ENCODE measurements at regions not wholly inside any gene's neighbourhood (a gene's known extent, or its start where the extent isn't known, plus 50 kb on each side); places are given as distances from the start of the nearest gene placed in this dataset.

DNA sequence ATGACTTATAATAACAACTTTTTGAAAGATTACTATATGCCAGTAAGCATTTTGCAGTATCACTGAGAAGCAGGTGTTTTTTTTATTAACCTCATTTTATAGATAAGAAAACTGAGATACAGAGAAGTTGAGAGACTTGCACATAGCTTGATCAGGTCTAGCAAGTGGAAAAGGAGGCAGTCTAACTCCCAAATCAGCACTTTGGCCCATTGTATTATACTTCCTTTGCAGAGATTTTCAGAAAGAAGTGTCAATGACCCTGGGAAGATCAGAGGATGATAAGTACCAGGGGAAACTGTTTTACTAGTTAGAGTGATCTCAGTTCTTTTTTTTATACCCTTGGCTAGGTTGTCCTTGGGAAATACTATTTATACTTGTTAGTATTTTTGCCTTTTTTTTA, 358.7 kb downstream of the SQOR start:
- H3K4me3 ChIP-seq (ENCODE audit: low read depth, low read length) = no peak overlapping the region
- DNase-seq (ENCODE audit: low read depth) = no peak
- no peak for TF ChIP-seq POLR2A (IDR thresholded peaks at IDR 0.05; ENCODE audit: extremely low read depth, insufficient read length)
- TF ChIP-seq, protein P1, sequence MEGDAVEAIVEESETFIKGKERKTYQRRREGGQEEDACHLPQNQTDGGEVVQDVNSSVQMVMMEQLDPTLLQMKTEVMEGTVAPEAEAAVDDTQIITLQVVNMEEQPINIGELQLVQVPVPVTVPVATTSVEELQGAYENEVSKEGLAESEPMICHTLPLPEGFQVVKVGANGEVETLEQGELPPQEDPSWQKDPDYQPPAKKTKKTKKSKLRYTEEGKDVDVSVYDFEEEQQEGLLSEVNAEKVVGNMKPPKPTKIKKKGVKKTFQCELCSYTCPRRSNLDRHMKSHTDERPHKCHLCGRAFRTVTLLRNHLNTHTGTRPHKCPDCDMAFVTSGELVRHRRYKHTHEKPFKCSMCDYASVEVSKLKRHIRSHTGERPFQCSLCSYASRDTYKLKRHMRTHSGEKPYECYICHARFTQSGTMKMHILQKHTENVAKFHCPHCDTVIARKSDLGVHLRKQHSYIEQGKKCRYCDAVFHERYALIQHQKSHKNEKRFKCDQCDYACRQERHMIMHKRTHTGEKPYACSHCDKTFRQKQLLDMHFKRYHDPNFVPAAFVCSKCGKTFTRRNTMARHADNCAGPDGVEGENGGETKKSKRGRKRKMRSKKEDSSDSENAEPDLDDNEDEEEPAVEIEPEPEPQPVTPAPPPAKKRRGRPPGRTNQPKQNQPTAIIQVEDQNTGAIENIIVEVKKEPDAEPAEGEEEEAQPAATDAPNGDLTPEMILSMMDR (IDR thresholded peaks at IDR 0.05; ENCODE audit: low read depth, low read length) = no peak
- no peak for TF ChIP-seq MYC (IDR thresholded peaks at IDR 0.05; ENCODE audit: low read depth, low read length)
- TF ChIP-seq, protein P2, sequence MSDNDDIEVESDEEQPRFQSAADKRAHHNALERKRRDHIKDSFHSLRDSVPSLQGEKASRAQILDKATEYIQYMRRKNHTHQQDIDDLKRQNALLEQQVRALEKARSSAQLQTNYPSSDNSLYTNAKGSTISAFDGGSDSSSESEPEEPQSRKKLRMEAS (IDR thresholded peaks at IDR 0.05; ENCODE audit: low read depth, low read length) = no peak

GRCh38 chr15:45995800-45996199, 361.0 kb downstream of the SQOR start:
- DNase-seq (ENCODE audit: low read depth) = no peak
- TF ChIP-seq POLR2A (IDR thresholded peaks at IDR 0.05; ENCODE audit: extremely low read depth, insufficient read length) (no peak), MYC (IDR thresholded peaks at IDR 0.05; ENCODE audit: low read depth, low read length) (no peak)
- TF ChIP-seq, protein P1 (IDR thresholded peaks at IDR 0.05; ENCODE audit: low read depth, low read length) = no peak
- TF ChIP-seq, protein P2 (IDR thresholded peaks at IDR 0.05; ENCODE audit: low read depth, low read length) = no peak

GRCh38 chr15:46014532-46014931, 379.7 kb downstream of the SQOR start:
- DNase-seq (ENCODE audit: low read depth) = no peak
- H3K4me3 ChIP-seq (ENCODE audit: low read depth, low read length) = no peak overlapping the region
- TF ChIP-seq, protein P2 (IDR thresholded peaks at IDR 0.05; ENCODE audit: low read depth, low read length) = no peak
- TF ChIP-seq, protein P1 (IDR thresholded peaks at IDR 0.05; ENCODE audit: low read depth, low read length) = no peak

More at GRCh38 chr15:45995800-45996199, 361.0 kb downstream of the SQOR start:
- H3K4me3 ChIP-seq (ENCODE audit: low read depth, low read length) = no peak overlapping the region

GRCh38 chr15:46034755-46035154, 399.9 kb downstream of the SQOR start:
- no peak for TF ChIP-seq POLR2A (IDR thresholded peaks at IDR 0.05; ENCODE audit: extremely low read depth, insufficient read length)
- TF ChIP-seq, protein P1 (IDR thresholded peaks at IDR 0.05; ENCODE audit: low read depth, low read length) = no peak
- no peak for TF ChIP-seq MYC (IDR thresholded peaks at IDR 0.05; ENCODE audit: low read depth, low read length)
- TF ChIP-seq, protein P2 (IDR thresholded peaks at IDR 0.05; ENCODE audit: low read depth, low read length) = no peak
- DNase-seq (ENCODE audit: low read depth) = no peak
- no peak overlapping the region for H3K4me3 ChIP-seq (ENCODE audit: low read depth, low read length)

- no peak for DNase-seq (ENCODE audit: low read depth)
- TF ChIP-seq MYC (IDR thresholded peaks at IDR 0.05; ENCODE audit: low read depth, low read length) = no peak
- TF ChIP-seq, protein P2 (IDR thresholded peaks at IDR 0.05; ENCODE audit: low read depth, low read length) = no peak
- no peak for TF ChIP-seq POLR2A (IDR thresholded peaks at IDR 0.05; ENCODE audit: extremely low read depth, insufficient read length)
- TF ChIP-seq, protein P1 (IDR thresholded peaks at IDR 0.05; ENCODE audit: low read depth, low read length) = no peak
- H3K4me3 ChIP-seq (ENCODE audit: low read depth, low read length) = no peak overlapping the region
Measured at GRCh38 chr15:46039703-46040102, 404.9 kb downstream of the SQOR start.

GRCh38 chr15:46041905-46042304, 407.1 kb downstream of the SQOR start:
- no peak overlapping the region for H3K4me3 ChIP-seq (ENCODE audit: low read depth, low read length)
- TF ChIP-seq, protein P2 (IDR thresholded peaks at IDR 0.05; ENCODE audit: low read depth, low read length) = no peak
- TF ChIP-seq POLR2A (IDR thresholded peaks at IDR 0.05; ENCODE audit: extremely low read depth, insufficient read length) (no peak), MYC (IDR thresholded peaks at IDR 0.05; ENCODE audit: low read depth, low read length) (no peak)
- TF ChIP-seq, protein P1 (IDR thresholded peaks at IDR 0.05; ENCODE audit: low read depth, low read length) = no peak
- no peak for DNase-seq (ENCODE audit: low read depth)
